Peyer's patch (tissue), 4 donors: ENCODE measurements at regions not wholly inside any gene's neighbourhood (a gene's known extent, or its start where the extent isn't known, plus 50 kb on each side); places are given as distances from the start of the nearest gene placed in this dataset.

Experiments used
- POLR2A ChIP-seq, 2 donors: fragments of 450-650 bp; IDR thresholded peaks; one replicate each; pipeline ENCODE4 v1.5.1; 2017; ENCODE audit warnings: antibody characterized with exemption in 2 of 2, mild to moderate bottlenecking in 2 of 2, moderate library complexity in 2 of 2
- TF ChIP-seq, protein P1 (sequence below), 6 experiments: fragments of 450-650 bp in 4 of 6; fragments of 200-600 bp in 2 of 6; sonication (generic) in 1 of 6; IDR thresholded peaks; one replicate each; pipeline ENCODE4 v1.5.1; 2017 to 2019; ENCODE audit warnings: antibody characterized with exemption in 6 of 6, mild to moderate bottlenecking in 3 of 6, moderate library complexity in 1 of 6

DNA sequence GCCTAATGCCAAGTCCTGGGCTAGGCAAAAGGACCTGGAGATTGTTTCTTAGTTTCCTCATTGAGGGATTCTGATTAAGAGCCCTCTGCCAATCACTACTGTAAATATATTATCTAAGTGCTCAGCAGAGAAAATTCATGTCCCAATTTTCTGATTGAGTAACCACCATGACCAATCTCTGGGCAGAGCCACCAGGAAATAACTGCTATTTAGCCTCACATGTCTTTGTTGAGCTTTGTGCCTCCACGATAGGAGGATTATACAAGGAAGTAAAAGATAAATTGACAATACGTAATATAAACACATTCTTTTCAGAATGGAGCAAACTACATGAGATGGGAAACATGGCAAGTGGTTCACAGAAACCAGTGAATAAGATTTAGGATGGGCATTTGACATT, 396.1 kb upstream of the PAPPA start:
- TF ChIP-seq, protein P1, sequence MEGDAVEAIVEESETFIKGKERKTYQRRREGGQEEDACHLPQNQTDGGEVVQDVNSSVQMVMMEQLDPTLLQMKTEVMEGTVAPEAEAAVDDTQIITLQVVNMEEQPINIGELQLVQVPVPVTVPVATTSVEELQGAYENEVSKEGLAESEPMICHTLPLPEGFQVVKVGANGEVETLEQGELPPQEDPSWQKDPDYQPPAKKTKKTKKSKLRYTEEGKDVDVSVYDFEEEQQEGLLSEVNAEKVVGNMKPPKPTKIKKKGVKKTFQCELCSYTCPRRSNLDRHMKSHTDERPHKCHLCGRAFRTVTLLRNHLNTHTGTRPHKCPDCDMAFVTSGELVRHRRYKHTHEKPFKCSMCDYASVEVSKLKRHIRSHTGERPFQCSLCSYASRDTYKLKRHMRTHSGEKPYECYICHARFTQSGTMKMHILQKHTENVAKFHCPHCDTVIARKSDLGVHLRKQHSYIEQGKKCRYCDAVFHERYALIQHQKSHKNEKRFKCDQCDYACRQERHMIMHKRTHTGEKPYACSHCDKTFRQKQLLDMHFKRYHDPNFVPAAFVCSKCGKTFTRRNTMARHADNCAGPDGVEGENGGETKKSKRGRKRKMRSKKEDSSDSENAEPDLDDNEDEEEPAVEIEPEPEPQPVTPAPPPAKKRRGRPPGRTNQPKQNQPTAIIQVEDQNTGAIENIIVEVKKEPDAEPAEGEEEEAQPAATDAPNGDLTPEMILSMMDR (IDR thresholded peaks at IDR 0.05), result no peak
- TF ChIP-seq POLR2A (IDR thresholded peaks at IDR 0.05), result no peak
